HL-60/S4 treated with phorbol 12-myristate 13-acetate at 8.2 ng/mL for 4 days and 3 days (cell line): ENCODE measurements at regions not wholly inside any gene's neighbourhood (a gene's known extent, or its start where the extent isn't known, plus 50 kb on each side); places are given as distances from the start of the nearest gene placed in this dataset.

Experiments used
- in situ Hi-C: fragments of 300-500 bp; cut with MboI; formaldehyde crosslinking; loops from 2 replicates; pipeline ENCODE4 v1.15.0; 2022; ENCODE audit warnings: low sequenced_read_pairs

DNA sequence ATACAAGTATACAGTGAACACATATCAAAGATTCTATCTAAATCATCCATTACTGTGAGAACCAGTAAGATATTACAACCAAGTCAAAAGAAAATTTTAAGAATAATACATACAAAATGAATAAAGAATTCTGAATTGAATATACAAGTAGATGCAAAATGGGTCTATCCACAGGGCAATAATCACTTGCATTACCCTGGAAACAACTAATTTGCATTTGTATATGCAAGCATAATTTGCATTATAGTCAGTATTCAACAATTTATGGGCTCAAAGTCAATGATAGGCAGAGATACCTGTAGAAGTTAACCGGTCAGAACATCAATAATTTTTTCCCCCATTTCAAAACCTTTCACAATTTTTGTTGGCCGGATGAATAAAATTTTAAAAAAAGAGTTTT, 512.2 kb upstream of the ALCAM start:
- in situ Hi-C loops, result no loop called here

DNA sequence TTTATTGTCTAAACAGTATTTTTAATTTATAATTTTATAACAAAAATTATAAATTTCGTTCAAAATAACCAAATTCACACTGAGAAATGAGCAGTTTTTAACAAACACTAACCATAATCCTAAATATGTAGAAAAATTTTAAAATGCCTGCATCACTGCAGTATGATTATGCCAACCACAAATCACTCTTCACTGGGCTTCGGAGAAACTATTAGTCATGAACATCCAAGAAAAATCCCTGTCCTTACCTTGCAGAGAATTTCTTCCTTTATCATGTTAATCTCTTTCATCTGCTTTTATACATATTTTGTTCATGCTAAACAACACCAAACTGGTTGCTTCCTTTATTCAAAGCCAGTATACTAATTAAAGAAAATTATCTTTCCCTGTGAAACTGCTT, 511.0 kb upstream of the ALCAM start:
- in situ Hi-C loops, result no loop called here

DNA sequence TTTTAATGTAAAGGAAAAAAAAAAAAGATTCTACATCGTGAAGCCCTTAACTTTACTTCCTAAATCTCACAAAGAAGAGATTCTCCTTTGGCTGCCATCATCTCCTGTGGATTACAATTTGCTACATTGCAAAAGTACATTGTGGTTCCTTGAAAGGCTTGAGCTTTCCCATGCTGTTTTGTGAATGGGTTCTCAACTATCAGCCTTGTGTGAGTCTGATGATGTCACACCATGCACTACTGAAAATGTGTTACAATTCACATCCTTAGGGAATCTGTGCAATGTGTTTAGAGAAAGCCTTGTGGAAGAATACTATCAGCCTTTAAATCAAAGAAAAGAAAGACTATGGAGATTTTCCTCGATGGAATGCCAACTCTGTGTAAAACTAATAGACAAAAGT, 510.0 kb upstream of the ALCAM start:
- in situ Hi-C loops, result no loop called here

DNA sequence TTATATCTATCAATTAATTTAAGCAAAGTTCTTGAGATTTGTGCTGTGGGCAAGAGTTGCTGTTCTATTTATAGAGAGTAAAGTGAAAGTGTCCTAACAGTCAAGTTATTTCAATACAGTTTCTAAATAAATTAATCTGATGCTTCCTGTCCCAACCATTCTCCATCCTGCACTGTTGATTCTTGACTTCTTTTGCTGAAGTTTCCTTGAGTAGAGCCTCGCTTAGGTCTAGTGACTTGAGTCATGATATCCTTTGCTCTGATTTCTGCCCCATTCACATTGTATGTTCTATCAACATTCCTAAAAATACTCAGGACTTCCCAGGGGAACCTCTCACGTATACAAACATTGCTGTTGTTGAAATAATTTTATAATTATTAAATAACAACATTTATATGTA, 498.4 kb upstream of the ALCAM start:
- in situ Hi-C loops, result no loop called here

DNA sequence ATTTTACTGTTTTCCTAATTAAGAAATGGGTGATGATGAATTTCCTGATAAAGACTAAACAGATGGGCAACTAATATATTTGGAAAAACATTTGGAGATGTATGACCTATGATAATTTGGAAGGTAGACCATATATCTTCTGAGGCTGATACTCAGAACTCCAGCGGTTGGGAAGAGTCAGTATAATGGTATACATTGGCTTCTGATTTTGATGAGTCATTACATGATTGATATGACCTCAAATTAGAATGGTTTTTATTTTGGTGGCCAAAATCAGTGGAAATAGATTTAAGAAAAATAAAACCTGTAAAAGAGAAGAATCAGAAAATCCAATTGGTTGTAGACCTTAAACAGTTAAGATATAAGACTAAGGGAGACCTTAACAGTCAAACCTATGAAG, 496.4 kb upstream of the ALCAM start:
- in situ Hi-C loops, result no loop called here

DNA sequence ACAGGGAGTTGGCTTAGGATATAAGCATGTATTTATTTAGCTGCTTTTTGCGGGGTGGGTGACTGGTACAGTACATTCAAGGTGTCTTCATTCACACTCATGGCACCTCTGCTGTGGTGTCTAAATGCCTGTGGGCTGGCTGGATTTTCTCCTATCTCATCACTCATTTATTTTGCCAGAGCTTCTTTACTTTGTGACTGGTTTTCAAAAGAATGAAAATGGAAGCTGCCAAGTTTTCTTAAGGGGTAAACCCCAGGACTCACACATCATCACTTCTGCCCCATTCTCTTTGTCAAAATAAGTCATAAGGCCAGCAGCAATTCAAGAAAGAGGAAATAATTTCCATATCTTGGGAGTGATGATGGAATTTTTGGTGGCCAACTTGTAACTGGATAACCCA, 493.4 kb upstream of the ALCAM start:
- in situ Hi-C loops, result no loop called here

DNA sequence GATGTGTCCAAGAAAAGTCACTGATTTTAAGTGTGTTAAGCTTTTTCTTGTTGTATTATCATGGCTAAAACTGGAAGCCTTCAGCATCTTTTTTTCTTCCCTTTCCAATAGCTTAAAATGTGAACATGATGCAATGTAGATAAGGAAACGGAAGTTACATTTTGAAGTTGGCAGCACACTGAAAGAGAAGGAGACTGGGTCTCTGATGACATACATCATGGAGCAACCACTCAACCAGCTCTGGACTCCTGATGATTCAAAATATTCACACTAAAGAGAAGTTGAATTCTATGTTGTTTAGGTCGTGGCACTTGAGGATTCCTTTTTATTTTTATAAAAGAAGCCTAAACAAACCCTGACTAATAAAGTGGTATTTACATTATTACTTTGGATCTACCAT, 488.3 kb upstream of the ALCAM start:
- in situ Hi-C loops, result no loop called here

DNA sequence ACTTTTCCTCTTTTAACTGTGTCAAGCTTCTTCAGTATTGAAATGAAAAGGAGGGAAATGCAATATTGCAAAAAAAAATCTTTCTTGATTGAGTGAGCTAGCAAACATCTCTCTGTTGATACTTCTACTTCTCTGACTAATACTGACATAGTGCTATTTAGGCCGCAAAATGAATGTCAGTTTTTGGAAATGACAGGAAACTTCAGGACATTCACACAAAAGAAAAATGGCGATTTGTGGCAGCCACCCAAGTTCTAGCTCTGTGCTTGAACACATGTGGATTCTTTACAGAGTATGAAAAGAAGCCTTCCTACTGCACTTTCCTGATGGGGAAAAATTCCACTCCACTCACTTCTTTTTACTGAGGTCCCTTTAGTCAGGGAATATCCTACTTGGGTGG, 486.8 kb upstream of the ALCAM start:
- in situ Hi-C loops, result no loop called here

DNA sequence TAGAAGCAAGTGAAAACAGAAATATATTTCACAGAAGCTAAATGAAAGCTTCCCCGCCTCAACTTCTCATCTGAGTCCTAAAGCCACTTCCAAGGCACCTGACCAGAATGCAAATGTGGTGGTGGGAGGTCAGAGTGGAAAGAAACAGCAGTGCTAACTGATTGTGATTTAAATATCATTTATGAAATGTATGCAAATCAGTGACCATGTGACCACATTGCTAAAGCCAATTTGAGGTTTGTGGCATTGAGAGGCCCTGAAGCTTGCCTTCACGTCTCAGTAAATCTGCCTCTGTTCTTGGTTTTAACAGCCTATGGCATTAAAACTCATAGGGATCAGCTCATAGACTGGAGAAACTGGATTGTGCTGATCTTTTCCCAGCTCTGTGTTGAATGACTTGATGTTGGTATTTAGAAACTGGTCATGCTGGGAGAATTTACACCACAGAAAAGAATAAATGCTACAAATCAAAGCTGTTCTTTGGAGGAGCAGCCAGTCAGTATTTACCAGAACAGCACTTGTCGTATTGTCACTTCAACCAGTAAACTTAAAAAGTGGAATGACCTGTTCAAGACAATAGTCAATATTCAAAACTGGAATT, 481.4 kb upstream of the ALCAM start:
- in situ Hi-C loops, result no loop called here

DNA sequence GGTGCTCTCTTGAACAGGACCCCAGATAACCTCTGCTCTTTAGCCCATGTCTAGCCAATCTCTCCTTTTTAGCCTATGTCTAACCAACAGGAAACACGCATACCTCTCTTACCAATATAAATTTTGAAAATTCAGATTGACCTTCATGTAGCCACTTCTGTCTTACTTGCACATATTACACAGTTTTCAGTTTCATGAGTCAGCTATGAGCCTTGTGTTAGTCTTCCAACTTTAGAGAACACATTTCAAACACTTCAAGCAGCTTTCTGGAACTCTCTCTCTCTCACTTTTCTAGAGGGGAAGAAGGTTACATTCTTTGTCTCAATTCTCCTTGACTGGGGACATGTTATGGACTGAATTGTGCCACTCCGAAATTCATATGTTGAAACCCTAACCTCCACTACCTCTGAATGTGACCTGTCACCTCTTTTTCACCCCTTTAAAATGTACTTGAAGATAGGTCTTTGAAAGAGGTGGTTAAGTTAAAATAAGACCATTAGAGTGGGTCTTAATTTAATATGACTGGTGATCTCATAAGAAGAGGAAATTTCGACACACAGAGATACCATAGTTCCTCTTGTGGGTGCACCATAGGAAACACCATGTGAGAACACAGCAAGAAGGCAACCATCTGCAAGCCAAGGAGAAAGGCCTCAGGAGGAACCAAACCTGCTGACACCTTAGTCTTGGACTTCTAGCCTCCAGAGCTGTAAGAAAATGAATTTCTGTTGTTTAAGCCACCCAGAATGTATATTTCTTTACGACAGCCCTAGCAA, 480.3 kb upstream of the ALCAM start:
- in situ Hi-C loops, result no loop called here

DNA sequence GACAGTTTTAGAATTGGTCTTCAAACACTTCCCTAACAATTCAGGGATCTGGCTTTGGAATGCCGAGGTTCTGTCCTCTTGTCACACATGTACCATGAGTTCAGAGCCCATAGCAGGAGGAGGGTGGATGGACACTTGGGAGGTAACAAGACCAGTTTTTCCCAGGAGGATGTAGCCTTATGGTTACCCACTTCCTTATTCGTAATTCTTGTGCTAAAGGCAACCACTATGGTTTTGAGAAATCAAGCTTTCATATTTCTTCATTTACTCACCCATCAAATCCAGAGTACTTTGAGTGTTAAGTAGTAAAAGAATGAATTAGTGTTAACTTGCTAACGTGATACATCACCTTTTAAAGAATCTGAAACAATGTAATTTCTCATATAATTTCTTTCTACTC, 479.6 kb upstream of the ALCAM start:
- in situ Hi-C loops, result no loop called here

DNA sequence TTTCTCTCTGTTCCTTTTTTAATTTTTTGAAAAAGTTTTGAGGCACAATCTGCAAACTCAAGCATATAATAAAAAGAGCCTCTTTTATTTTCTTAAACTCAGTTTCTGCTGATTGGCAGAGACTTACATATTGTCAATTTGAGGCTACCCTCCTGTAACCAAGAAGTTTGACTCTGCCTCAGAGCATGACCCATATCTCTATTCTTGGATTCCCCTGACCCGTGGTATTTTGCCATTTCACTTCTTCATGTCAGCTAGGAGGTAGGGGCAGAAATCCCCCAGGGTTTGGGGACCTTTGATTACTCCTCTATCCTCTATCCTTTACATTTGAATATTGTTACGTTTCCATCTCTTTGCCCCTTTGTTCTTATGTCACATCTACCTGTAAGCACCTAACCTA, 479.1 kb upstream of the ALCAM start:
- in situ Hi-C loops, result no loop called here

DNA sequence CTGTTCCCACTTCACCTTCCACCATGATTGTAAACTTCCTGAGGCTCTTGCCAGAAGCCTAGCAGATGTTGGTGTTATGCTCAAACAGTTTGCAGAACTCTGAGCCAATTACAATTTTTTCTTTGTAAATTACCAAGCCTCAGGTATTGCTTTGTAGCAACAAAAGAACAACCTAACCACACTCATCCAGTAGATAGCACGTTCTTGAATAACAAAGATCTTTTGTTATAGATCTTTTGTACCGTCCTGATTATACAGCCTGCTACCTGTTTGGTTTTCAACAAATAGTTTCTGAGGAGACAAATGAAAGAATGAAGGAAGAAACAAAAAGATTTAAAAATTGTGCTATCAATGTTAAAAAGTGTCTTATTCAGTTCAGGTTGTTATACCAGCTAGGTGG, 474.7 kb upstream of the ALCAM start:
- in situ Hi-C loops, result no loop called here

DNA sequence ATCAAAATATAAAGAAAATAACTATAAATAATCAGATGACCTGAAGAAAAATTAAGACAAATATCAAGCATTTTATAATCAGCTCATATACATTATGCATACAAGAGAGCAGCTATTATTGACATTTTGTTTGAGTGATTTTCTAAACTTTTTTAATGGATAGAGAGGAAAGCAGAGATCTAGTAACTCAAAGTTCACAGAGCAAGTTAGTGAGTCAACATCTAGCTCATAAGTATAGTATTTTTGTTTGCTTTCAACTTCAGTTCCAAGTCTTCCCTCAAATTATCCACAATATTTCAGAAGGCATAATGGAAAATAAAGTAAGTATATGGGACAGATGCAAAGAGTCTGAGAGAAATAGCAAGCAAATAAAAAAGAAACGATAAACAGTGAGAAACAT, 470.1 kb upstream of the ALCAM start:
- in situ Hi-C loops, result no loop called here

DNA sequence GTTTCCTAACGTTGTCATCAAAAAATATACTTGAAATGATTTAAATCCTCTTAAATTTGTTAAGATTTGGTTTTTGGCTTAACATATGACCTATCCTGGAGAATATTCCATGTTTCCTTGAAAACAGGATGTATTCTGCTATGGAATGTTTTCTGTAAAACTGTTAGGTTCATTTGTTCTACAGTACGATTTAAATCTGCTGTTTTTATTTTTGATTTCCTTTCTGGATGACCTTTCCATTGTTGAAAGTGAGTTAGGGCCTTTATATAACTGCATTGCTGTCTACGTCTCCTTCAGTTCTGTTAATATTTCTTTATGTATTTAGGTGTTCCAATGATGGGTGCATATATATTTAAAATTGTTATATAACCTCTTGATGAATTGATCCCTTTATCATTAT, 465.3 kb upstream of the ALCAM start:
- in situ Hi-C loops, result no loop called here

DNA sequence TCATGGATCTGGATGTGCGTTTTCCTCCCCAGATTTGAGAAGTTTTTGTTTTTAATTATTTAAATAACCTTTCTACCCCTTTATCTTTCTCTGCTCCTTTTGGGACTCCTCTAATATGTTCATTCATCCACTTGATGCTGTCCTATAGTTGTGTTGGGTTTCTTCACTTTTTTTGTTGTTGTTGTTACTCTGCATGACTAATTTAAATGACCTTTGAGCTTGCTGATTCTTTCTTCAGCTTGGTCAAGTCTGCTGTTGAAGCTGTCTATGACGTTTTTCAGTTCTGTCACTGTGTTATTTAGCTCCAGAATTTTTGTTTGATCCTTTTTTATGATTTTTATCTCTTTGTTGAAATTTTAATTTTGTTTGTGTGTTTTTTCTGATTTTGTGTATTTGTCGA, 463.6 kb upstream of the ALCAM start:
- in situ Hi-C loops, result no loop called here

DNA sequence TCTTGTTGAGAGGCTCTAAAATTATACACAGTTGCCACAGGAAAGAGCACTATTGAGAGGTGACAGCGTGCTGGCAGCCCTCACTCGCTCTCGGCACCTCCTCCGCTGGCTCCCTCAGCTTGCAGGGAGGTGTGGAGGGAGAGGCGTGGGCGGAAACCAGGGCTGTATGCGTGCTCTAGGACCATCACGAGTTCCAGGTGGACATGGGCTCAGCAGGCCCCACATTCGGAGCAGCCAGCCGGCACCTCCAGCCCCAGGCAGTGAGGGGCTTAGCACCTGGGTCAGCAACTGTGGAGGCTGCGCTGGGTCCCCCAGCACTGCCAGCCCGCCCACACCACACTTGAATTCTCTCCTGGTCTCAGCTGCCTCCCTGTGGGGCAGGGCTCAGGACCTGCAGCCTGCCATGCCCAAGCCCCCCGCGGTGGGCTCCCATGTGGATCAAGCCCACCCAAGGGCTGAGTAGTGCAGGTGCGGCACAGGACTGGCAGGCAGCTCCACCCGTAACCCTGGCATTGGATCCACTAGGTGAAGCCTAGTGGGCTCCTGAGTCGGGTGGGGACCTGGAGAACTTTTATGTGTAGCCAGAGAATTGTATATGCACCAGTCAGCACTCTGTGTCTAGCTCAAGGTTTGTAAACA, 460.6 kb upstream of the ALCAM start:
- in situ Hi-C loops, result no loop called here

DNA sequence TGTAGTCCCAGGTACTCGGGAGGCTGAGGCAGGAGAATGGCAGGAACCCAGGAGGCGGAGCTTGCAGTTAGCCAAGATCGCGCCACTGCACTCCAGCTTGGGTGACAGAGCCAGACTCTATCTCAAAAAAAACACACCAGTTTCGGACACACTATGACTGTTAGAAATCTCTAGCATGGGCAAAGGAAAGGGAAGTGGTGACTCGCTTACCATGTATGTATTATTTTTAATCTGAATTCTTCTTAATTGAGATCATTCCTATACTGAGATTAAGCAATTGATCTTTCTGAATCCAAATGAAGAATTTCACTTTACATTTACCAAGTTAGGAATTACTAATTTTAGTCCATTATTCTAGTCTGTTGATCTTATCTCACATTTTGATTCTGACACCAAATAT, 459.2 kb upstream of the ALCAM start:
- in situ Hi-C loops, result no loop called here

DNA sequence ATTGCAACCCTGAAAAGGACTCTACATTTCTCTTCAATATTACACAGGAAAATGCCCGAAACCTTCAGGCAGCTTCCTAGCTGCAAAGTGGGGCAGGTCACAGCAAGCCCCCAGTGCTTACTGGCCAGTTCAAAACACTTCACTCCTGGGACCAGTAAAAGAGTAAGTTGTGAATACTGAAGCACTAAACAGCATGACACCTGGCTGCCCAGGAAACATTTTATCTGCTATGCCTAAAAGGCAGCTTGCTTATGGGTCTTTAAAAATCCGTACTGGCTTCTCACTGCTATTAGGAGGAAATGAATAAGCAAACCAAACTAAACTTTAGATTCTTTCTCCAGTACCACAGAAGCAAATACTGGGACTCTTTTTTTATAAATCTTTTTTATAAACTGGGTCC, 457.9 kb upstream of the ALCAM start:
- in situ Hi-C loops, result no loop called here

DNA sequence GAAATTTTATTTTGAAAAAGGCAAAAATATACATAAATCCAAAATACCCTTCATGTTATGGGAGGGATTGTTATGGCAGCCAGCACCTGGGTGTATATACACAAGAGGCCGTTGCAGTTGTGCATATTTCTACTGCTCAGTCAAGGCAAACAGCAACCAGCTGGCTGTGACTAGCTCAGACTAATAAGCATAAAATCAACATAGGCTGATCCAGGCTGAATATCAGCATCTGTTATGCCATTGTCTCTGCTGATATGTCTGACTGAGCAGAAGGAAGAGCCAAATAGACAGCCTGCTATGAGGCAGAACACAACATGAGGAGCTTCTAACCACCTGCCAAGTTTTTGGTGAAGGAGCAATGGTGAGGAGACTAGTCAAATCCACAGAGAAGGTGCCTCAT, 457.5 kb upstream of the ALCAM start:
- in situ Hi-C loops, result no loop called here

DNA sequence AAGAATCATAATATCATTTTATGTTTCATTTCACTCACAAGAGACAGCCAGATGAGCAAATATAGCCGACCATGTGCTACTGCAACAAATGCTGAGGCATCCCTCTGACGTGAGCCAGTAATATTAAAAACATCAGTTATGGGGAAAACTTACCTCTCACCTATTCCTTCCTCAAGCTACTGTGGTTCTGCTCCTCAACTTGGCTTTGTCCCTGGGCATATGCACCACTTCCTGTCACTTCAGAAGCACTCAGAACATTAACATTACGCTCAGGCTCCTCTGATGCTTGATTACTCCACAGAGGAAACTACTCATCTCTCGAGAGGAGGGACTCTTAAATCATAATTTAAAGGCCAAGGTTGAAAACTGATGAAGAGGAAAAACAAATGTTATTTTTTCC, 457.0 kb upstream of the ALCAM start:
- in situ Hi-C loops, result no loop called here

DNA sequence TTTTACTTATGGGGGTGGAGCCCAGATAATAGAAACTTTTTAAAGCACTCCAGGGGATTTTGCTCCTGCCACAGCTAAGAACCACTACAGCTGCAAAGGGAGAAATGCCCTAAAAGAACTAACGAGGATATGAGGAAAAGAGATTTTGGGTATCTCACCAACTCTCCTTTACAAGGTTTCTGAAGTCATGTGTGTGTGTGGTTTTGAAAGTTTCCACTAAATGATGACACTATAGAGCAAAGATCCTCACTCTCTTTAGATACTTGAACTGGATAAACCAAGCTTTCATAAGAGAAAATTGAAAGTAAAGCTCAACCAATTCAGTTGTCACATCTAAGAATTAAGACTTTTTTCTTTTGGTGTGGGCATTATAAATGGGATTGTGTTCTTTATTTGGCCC, 455.3 kb upstream of the ALCAM start:
- in situ Hi-C loops, result no loop called here

DNA sequence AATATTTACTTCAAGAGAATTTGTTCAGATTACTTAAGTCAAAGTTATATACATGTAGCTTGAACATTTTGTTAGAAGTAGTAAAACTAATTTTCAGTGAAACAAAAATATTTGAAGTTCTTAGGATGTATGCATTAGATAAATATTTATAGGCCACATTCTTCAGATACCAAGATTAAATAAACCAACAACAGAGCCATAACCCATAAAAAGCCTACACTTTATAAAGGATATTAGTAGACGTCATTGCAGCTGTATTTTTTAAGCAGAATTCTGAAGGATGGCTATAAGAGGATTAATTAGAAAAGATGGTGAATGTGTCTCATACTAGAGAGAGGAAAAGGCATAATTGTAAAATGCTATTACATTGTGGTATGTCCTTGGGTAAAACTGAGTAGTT, 449.7 kb upstream of the ALCAM start:
- in situ Hi-C loops, result no loop called here
